ENCODE measurements at regions not wholly inside any gene's neighbourhood (a gene's known extent, or its start where the extent isn't known, plus 50 kb on each side); places are given as distances from the start of the nearest gene placed in this dataset.
"Not testable (repeated sequence)": the region's sequence is repeated elsewhere in the genome, so short reads cannot be mapped to it uniquely, and the experiment has no call there.

GRCh38 chr9:67195357-67195756 is 203.0 kb upstream of the SPATA31A3 start:
- not testable (repeated sequence) for H2AFZ ChIP-seq (ENCODE audit: low read depth, low read length); H3K9me3 ChIP-seq (ENCODE audit: low read length); H4K20me1 ChIP-seq (ENCODE audit: insufficient read depth); H3F3A ChIP-seq (ENCODE audit: insufficient read depth, low read length, poor library complexity, severe bottlenecking); H3K36me3 ChIP-seq (ENCODE audit: insufficient read depth, low read length); H3K9ac ChIP-seq (ENCODE audit: low read length); H3K4me3 ChIP-seq (ENCODE audit: low read length); H3K79me2 ChIP-seq (replicated peaks; ENCODE audit: insufficient read depth, low read length); H3K9me2 ChIP-seq (ENCODE audit: insufficient read depth, low read length); H3K4me2 ChIP-seq (ENCODE audit: low read length); H3K27ac ChIP-seq (ENCODE audit: low read length); H3K27me3 ChIP-seq (ENCODE audit: insufficient read depth, low read depth, low read length)

GRCh38 chr9:67179185-67179584 is 186.8 kb upstream of the SPATA31A3 start:
- H3F3A ChIP-seq (ENCODE audit: insufficient read depth, low read length, poor library complexity, severe bottlenecking); H3K36me3 ChIP-seq (ENCODE audit: insufficient read depth, low read length); H3K9me3 ChIP-seq (ENCODE audit: low read length); H3K79me2 ChIP-seq (replicated peaks; ENCODE audit: insufficient read depth, low read length); H4K20me1 ChIP-seq (ENCODE audit: insufficient read depth); H3K27me3 ChIP-seq (ENCODE audit: insufficient read depth, low read depth, low read length); H3K27ac ChIP-seq (ENCODE audit: low read length); H3K9ac ChIP-seq (ENCODE audit: low read length); H3K4me2 ChIP-seq (ENCODE audit: low read length); H3K4me3 ChIP-seq (ENCODE audit: low read length); H2AFZ ChIP-seq (ENCODE audit: low read depth, low read length); H3K9me2 ChIP-seq (ENCODE audit: insufficient read depth, low read length): not testable (repeated sequence)

DNA sequence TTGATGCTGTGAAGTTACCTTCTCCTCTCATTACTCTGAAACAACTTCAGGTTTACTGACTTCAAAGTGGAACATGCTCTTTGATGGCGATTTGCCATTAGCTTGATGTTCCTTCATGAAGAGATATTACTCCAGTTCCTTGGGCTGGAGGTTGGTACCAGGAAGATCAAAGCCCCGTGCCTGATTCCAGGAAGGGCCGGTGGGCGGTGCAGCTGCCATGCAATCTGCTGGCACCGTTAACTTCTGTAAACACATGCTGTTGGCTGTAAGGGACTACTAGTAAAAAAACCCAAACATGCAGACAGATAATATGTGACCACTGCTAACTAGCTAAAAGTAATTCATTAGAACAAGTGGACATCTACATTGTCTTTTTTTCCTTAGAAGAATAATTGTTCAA is 182.8 kb upstream of the SPATA31A3 start:
- H3K36me3 ChIP-seq (ENCODE audit: insufficient read depth, low read length); H2AFZ ChIP-seq (ENCODE audit: low read depth, low read length); H3F3A ChIP-seq (ENCODE audit: insufficient read depth, low read length, poor library complexity, severe bottlenecking); H3K9me3 ChIP-seq (ENCODE audit: low read length); H3K27me3 ChIP-seq (ENCODE audit: insufficient read depth, low read depth, low read length); H3K9me2 ChIP-seq (ENCODE audit: insufficient read depth, low read length); H3K4me2 ChIP-seq (ENCODE audit: low read length); H3K27ac ChIP-seq (ENCODE audit: low read length); H4K20me1 ChIP-seq (ENCODE audit: insufficient read depth); H3K9ac ChIP-seq (ENCODE audit: low read length); H3K4me3 ChIP-seq (ENCODE audit: low read length); H3K79me2 ChIP-seq (replicated peaks; ENCODE audit: insufficient read depth, low read length): not testable (repeated sequence)

DNA sequence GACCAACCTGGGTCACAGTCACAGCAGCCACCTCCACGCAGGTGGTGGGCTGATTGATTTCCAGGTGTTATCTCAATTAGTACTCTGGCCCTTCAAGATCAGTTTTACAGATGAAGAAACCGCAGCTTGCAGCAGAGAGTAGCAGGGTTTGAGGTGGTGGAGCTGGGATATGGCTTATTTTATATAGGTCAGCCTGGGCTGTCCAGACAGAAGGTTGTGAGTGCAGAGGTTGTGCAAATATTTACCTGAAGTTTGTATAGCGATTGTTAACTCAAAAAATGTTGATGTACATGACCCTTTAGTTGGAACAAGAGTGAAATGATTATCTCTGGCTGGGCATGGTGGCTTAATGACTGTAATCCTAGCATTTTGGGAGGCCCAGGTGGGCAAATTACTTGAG is 179.4 kb upstream of the SPATA31A3 start:
- H3K27me3 ChIP-seq (ENCODE audit: insufficient read depth, low read depth, low read length); H4K20me1 ChIP-seq (ENCODE audit: insufficient read depth); H2AFZ ChIP-seq (ENCODE audit: low read depth, low read length); H3K9me3 ChIP-seq (ENCODE audit: low read length); H3K4me3 ChIP-seq (ENCODE audit: low read length); H3K79me2 ChIP-seq (replicated peaks; ENCODE audit: insufficient read depth, low read length); H3K9ac ChIP-seq (ENCODE audit: low read length); H3K4me2 ChIP-seq (ENCODE audit: low read length); H3F3A ChIP-seq (ENCODE audit: insufficient read depth, low read length, poor library complexity, severe bottlenecking); H3K9me2 ChIP-seq (ENCODE audit: insufficient read depth, low read length); H3K36me3 ChIP-seq (ENCODE audit: insufficient read depth, low read length); H3K27ac ChIP-seq (ENCODE audit: low read length): not testable (repeated sequence)

DNA sequence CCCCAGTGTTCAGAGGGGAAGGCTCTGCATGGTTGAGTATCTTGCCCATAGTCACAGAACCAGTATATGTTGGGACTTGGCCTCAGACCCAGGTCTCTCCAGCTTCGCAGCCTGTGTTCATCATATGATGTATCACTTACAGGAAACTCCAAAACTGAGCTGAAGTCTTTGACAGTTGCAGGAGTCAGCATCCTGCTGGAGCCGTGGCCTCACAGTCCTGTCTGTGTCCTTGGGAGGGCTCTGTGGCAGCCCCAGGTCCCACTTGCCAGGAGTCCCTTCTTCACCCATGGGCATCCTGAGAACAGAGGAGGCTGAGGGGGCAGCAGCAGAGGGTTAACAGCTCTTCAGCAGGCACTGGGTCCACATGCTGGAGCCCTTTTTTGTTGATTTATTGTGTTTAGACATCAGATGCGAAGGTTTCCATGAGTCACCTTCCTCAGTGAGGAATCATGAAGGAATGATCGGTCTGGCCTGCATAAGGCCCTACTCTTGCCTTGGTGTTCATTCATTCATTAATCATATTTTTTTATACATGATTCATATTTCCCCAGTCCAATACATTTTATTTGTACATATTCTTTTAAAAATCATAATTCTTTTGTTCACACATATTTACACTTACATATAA is 176.3 kb upstream of the SPATA31A3 start:
- not testable (repeated sequence) for H4K20me1 ChIP-seq (ENCODE audit: insufficient read depth); H3K4me3 ChIP-seq (ENCODE audit: low read length); H2AFZ ChIP-seq (ENCODE audit: low read depth, low read length); H3K36me3 ChIP-seq (ENCODE audit: insufficient read depth, low read length); H3K9ac ChIP-seq (ENCODE audit: low read length); H3K9me3 ChIP-seq (ENCODE audit: low read length); H3K79me2 ChIP-seq (replicated peaks; ENCODE audit: insufficient read depth, low read length); H3F3A ChIP-seq (ENCODE audit: insufficient read depth, low read length, poor library complexity, severe bottlenecking); H3K4me2 ChIP-seq (ENCODE audit: low read length); H3K27ac ChIP-seq (ENCODE audit: low read length); H3K27me3 ChIP-seq (ENCODE audit: insufficient read depth, low read depth, low read length); H3K9me2 ChIP-seq (ENCODE audit: insufficient read depth, low read length)

GRCh38 chr9:67166335-67166734 is 174.0 kb upstream of the SPATA31A3 start:
- H3K9me2 ChIP-seq (ENCODE audit: insufficient read depth, low read length); H3K9me3 ChIP-seq (ENCODE audit: low read length); H3K36me3 ChIP-seq (ENCODE audit: insufficient read depth, low read length); H3K27me3 ChIP-seq (ENCODE audit: insufficient read depth, low read depth, low read length); H3K4me3 ChIP-seq (ENCODE audit: low read length); H3K9ac ChIP-seq (ENCODE audit: low read length); H3F3A ChIP-seq (ENCODE audit: insufficient read depth, low read length, poor library complexity, severe bottlenecking); H2AFZ ChIP-seq (ENCODE audit: low read depth, low read length); H3K79me2 ChIP-seq (replicated peaks; ENCODE audit: insufficient read depth, low read length); H3K27ac ChIP-seq (ENCODE audit: low read length); H3K4me2 ChIP-seq (ENCODE audit: low read length); H4K20me1 ChIP-seq (ENCODE audit: insufficient read depth): not testable (repeated sequence)

GRCh38 chr9:67162827-67163226 is 170.5 kb upstream of the SPATA31A3 start:
- H3K9me2 ChIP-seq (ENCODE audit: insufficient read depth, low read length); H3K36me3 ChIP-seq (ENCODE audit: insufficient read depth, low read length); H3K79me2 ChIP-seq (replicated peaks; ENCODE audit: insufficient read depth, low read length); H3F3A ChIP-seq (ENCODE audit: insufficient read depth, low read length, poor library complexity, severe bottlenecking); H3K9me3 ChIP-seq (ENCODE audit: low read length); H3K4me3 ChIP-seq (ENCODE audit: low read length); H3K27ac ChIP-seq (ENCODE audit: low read length); H3K27me3 ChIP-seq (ENCODE audit: insufficient read depth, low read depth, low read length); H4K20me1 ChIP-seq (ENCODE audit: insufficient read depth); H3K4me2 ChIP-seq (ENCODE audit: low read length); H3K9ac ChIP-seq (ENCODE audit: low read length); H2AFZ ChIP-seq (ENCODE audit: low read depth, low read length): not testable (repeated sequence)

GRCh38 chr9:67155218-67155617 is 162.9 kb upstream of the SPATA31A3 start:
- not testable (repeated sequence) for H3K4me3 ChIP-seq (ENCODE audit: low read length); H3K27ac ChIP-seq (ENCODE audit: low read length); H3K9me2 ChIP-seq (ENCODE audit: insufficient read depth, low read length); H3K9me3 ChIP-seq (ENCODE audit: low read length); H3K9ac ChIP-seq (ENCODE audit: low read length); H3K36me3 ChIP-seq (ENCODE audit: insufficient read depth, low read length); H3F3A ChIP-seq (ENCODE audit: insufficient read depth, low read length, poor library complexity, severe bottlenecking); H2AFZ ChIP-seq (ENCODE audit: low read depth, low read length); H3K27me3 ChIP-seq (ENCODE audit: insufficient read depth, low read depth, low read length); H3K4me2 ChIP-seq (ENCODE audit: low read length); H4K20me1 ChIP-seq (ENCODE audit: insufficient read depth); H3K79me2 ChIP-seq (replicated peaks; ENCODE audit: insufficient read depth, low read length)
